ENCODE measurements at regions not wholly inside any gene's neighbourhood (a gene's known extent, or its start where the extent isn't known, plus 50 kb on each side); places are given as distances from the start of the nearest gene placed in this dataset.

- ChIA-PET POLR2A (no interaction called here), CTCF (no interaction called here), RAD21 (ENCODE audit: low non-redundant PET in 1 of 2, low total read pairs in 2 of 2, uncharacterized antibody in 2 of 2, unreplicated experiment in 2 of 2) (no interaction called here)
- no peak overlapping the region for H3K4me3 ChIP-seq (replicated peaks in 1 of 2; ENCODE audit: low read depth in 1 of 2, low read length in 2 of 2)
- H3K36me3 ChIP-seq (ENCODE audit: control insufficient read depth in 1 of 2, insufficient read depth in 2 of 2, low read length in 2 of 2): no peaks in the 10 kb centered on the region
- ATAC-seq (no peak), DNase-seq (ENCODE audit: low read depth, low spot score) (no peak)
- H3K27ac ChIP-seq (ENCODE audit: low read depth, low read length): no peak overlapping the region
- TF ChIP-seq JUND (IDR thresholded peaks at IDR 0.05) (no peak), YY1 (IDR thresholded peaks at IDR 0.05; ENCODE audit: extremely low read depth, insufficient replicate concordance, low read depth, low read length) (no peak), POLR2AphosphoS5 (IDR thresholded peaks at IDR 0.05; ENCODE audit: low read depth, low read length) (no peak)
- H3K4me2 ChIP-seq (ENCODE audit: low read length): no peak overlapping the region
- H3K79me2 ChIP-seq (ENCODE audit: insufficient read depth, low read length): no peaks in the 10 kb centered on the region
- no TSS peak for BruUV-seq (replicated peaks)
- no peaks in the 10 kb centered on the region for H4K20me1 ChIP-seq (ENCODE audit: insufficient read depth)
- no peaks in the 10 kb centered on the region for H3K4me1 ChIP-seq (ENCODE audit: control insufficient read depth in 1 of 2, insufficient read depth in 2 of 2, low read length in 2 of 2)
- H3K27me3 ChIP-seq (ENCODE audit: insufficient read depth, low read length): no peaks in the 10 kb centered on the region
- intact Hi-C loops (cut with micrococcal nuclease): no loop called here
- H2AFZ ChIP-seq (ENCODE audit: low read depth, low read length, poor library complexity, severe bottlenecking): no peak overlapping the region
- no peaks in the 10 kb centered on the region for H3K9me2 ChIP-seq (ENCODE audit: insufficient read depth)
- H3K9me3 ChIP-seq (ENCODE audit: control insufficient read depth in 1 of 2, insufficient read depth in 1 of 2, low read depth in 1 of 2, low read length in 2 of 2): no peaks in the 10 kb centered on the region
- H3K9ac ChIP-seq (ENCODE audit: low read length): no peak overlapping the region
Measured at GRCh38 chr5:67971971-67972821, 243.4 kb upstream of the PIK3R1 start.

GRCh38 chr5:67971223-67971830 lies 244.2 kb upstream of the PIK3R1 start:
- intact Hi-C loops (cut with micrococcal nuclease): no loop called here
- no peak overlapping the region for H2AFZ ChIP-seq (ENCODE audit: low read depth, low read length, poor library complexity, severe bottlenecking)
- H3K9me3 ChIP-seq (ENCODE audit: control insufficient read depth in 1 of 2, insufficient read depth in 1 of 2, low read depth in 1 of 2, low read length in 2 of 2): no peaks in the 10 kb centered on the region
- POLR2A ChIA-PET: no interaction called here
- DNase-seq (ENCODE audit: low read depth, low spot score): no peak
- no TSS peak for BruUV-seq (replicated peaks)
- no peaks in the 10 kb centered on the region for H3K36me3 ChIP-seq (ENCODE audit: control insufficient read depth in 1 of 2, insufficient read depth in 2 of 2, low read length in 2 of 2)
- H3K4me3 ChIP-seq (replicated peaks in 1 of 2; ENCODE audit: low read depth in 1 of 2, low read length in 2 of 2): no peak overlapping the region
- CTCF ChIA-PET: no interaction called here
- H3K4me1 ChIP-seq (ENCODE audit: control insufficient read depth in 1 of 2, insufficient read depth in 2 of 2, low read length in 2 of 2): no peaks in the 10 kb centered on the region
- TF ChIP-seq CEBPB (IDR thresholded peaks at IDR 0.05; ENCODE audit: low read depth): no peak
- no peak for TF ChIP-seq YY1 (IDR thresholded peaks at IDR 0.05; ENCODE audit: extremely low read depth, insufficient replicate concordance, low read depth, low read length)
- TF ChIP-seq SRF (IDR thresholded peaks at IDR 0.05; ENCODE audit: low read depth): no peak
- no peak for TF ChIP-seq ELF1 (IDR thresholded peaks at IDR 0.05; ENCODE audit: borderline replicate concordance, low read depth)
- no peak for TF ChIP-seq ZBTB33 (IDR thresholded peaks at IDR 0.05; ENCODE audit: extremely low read depth, insufficient replicate concordance, low read length)
- TF ChIP-seq SP1 (IDR thresholded peaks at IDR 0.05; ENCODE audit: low read depth): no peak
- no peak for TF ChIP-seq POLR2A (IDR thresholded peaks at IDR 0.05; ENCODE audit: borderline replicate concordance, extremely low read depth, insufficient read depth, insufficient read length)
- TF ChIP-seq REST (IDR thresholded peaks at IDR 0.05; ENCODE audit: low read depth): no peak
- TF ChIP-seq ZFX (IDR thresholded peaks at IDR 0.05): no peak
- TF ChIP-seq FOSL1 (IDR thresholded peaks at IDR 0.05; ENCODE audit: low read depth): no peak
- no peak for TF ChIP-seq CBX3 (IDR thresholded peaks at IDR 0.05; ENCODE audit: low read depth)
- no peak for TF ChIP-seq RAD21 (IDR thresholded peaks at IDR 0.05; ENCODE audit: low read depth)
- H3K27ac ChIP-seq (ENCODE audit: low read depth, low read length): no peak overlapping the region
- ATAC-seq: no peak
- H3K4me2 ChIP-seq (ENCODE audit: low read length): no peak overlapping the region
- no peaks in the 10 kb centered on the region for H3K9me2 ChIP-seq (ENCODE audit: insufficient read depth)
- no peaks in the 10 kb centered on the region for H4K20me1 ChIP-seq (ENCODE audit: insufficient read depth)
- RAD21 ChIA-PET (ENCODE audit: low non-redundant PET in 1 of 2, low total read pairs in 2 of 2, uncharacterized antibody in 2 of 2, unreplicated experiment in 2 of 2): no interaction called here
- H3K27me3 ChIP-seq (ENCODE audit: insufficient read depth, low read length): no peaks in the 10 kb centered on the region
- no peaks in the 10 kb centered on the region for H3K79me2 ChIP-seq (ENCODE audit: insufficient read depth, low read length)
- no peak overlapping the region for H3K9ac ChIP-seq (ENCODE audit: low read length)
